K562 (cell line): ENCODE measurements at regions not wholly inside any gene's neighbourhood (a gene's known extent, or its start where the extent isn't known, plus 50 kb on each side); places are given as distances from the start of the nearest gene placed in this dataset.

Experiments
- ATAC-seq: fragments of 200-7000 bp; cut with Tn5 transposase; 3 replicates; pipeline ENCODE4 v1.9.1; 2020; ENCODE audit warnings: moderate library complexity
- BruUV-seq: library from RNA; stranded (reverse); fragments of 400-500 nt; replicated peaks from 2 replicates; lab custom pipeline; 2021; lab: Mats Ljungman, UMichigan
- CTCF ChIA-PET: fragments of 300-600 bp; formaldehyde crosslinking; extraction: SDS; loops from one replicate; lab custom pipeline; 2021; ENCODE audit warnings: low intra/inter-chr PET ratio; lab: Yijun Ruan, JAX
- POLR2A ChIA-PET: fragments of 300-600, 350-650 bp; sonication (Branson Sonifier 250); formaldehyde crosslinking; extraction: SDS; loops from one replicate; lab custom pipeline; 2021; ENCODE audit warnings: antibody characterized with exemption, inconsistent platforms; lab: Yijun Ruan, JAX
- DNase-seq, 4 experiments: peaks; one replicate each; pipeline versions ENCODE4 v3.0.0 to v3.0.0-alpha.2; 2011 to 2018; ENCODE audit warnings: low spot score in 3 of 4, mixed read lengths in 3 of 4; ENCODE audit errors: extremely low read depth in 1 of 4
- FAIRE-seq: peaks from 2 replicates; lab custom pipeline; 2011; peaks lifted over from hg19 to GRCh38; lab: Jason Lieb, UNC
- H2AFZ ChIP-seq: 2 replicates; pipeline ENCODE4 v1.6.0; 2011; ENCODE audit warnings: low read depth, low read length, control low read depth, inconsistent platforms
- H3K27ac ChIP-seq: fragments of 200-600 bp; 3 replicates; pipeline ENCODE4 v1.8.0; 2011; ENCODE audit warnings: low read depth, mild to moderate bottlenecking, control low read depth, inconsistent platforms, low read length, moderate library complexity, mixed read lengths; ENCODE audit errors: extremely low read depth
- H3K27me3 ChIP-seq, 2 experiments: fragments of 300-600 bp in 1 of 2; 2 replicates in 1 of 2; 3 replicates in 1 of 2; pipeline versions ENCODE4 v1.6.0 to v1.8.0; 2011; ENCODE audit warnings: inconsistent platforms in 2 of 2, low read length in 2 of 2, mild to moderate bottlenecking in 1 of 2, mixed read lengths in 1 of 2, moderate library complexity in 1 of 2; ENCODE audit not compliant: control insufficient read depth in 2 of 2, insufficient read depth in 2 of 2
- H3K36me3 ChIP-seq: fragments of 300-600 bp; 3 replicates; pipeline ENCODE4 v1.8.0; 2011; ENCODE audit warnings: mild to moderate bottlenecking, low read length, inconsistent platforms; ENCODE audit not compliant: control insufficient read depth, insufficient read depth
- H3K4me1 ChIP-seq, 2 experiments: fragments of 200-600 bp in 1 of 2; replicated peaks in 1 of 2; 2 replicates in 1 of 2; 3 replicates in 1 of 2; pipeline versions ENCODE4 v1.5.1 to v1.8.0; 2011; ENCODE audit warnings: inconsistent platforms in 2 of 2, low read length in 2 of 2, mild to moderate bottlenecking in 1 of 2, mixed read lengths in 1 of 2, moderate library complexity in 1 of 2; ENCODE audit not compliant: control insufficient read depth in 2 of 2, insufficient read depth in 2 of 2
- H3K4me2 ChIP-seq: 2 replicates; pipeline ENCODE4 v1.6.1; 2011; ENCODE audit warnings: low read length, control low read depth, inconsistent platforms, mixed read lengths; ENCODE audit not compliant: insufficient read depth
- H3K4me3 ChIP-seq: fragments of 200-600 bp; sonication (generic), shearing (Covaris generic); 2 replicates; pipeline ENCODE4 v1.5.1; 2016; ENCODE audit warnings: control low read depth, inconsistent platforms
- H3K79me2 ChIP-seq: fragments of 200-600 bp; 3 replicates; pipeline ENCODE4 v1.8.0; 2011; ENCODE audit warnings: low read length, inconsistent platforms; ENCODE audit not compliant: control insufficient read depth, insufficient read depth
- H3K9ac ChIP-seq, 2 experiments: 2 replicates each; pipeline versions ENCODE4 v1.6.0 to v1.6.1; 2011; ENCODE audit warnings: low read depth in 2 of 2, low read length in 2 of 2, control low read depth in 1 of 2, inconsistent platforms in 1 of 2, mild to moderate bottlenecking in 1 of 2, mixed read lengths in 1 of 2; ENCODE audit not compliant: insufficient read depth in 1 of 2
- H3K9me1 ChIP-seq: one replicate; pipeline ENCODE4 v1.6.0; 2011; ENCODE audit warnings: inconsistent platforms, mild to moderate bottlenecking, low read length, moderate library complexity; ENCODE audit not compliant: control insufficient read depth, insufficient read depth
- H3K9me3 ChIP-seq: replicated peaks from 2 replicates; pipeline ENCODE4 v1.5.1; 2011; ENCODE audit warnings: low read depth, low read length, inconsistent platforms; ENCODE audit not compliant: control insufficient read depth, insufficient read depth
- H4K20me1 ChIP-seq: replicated peaks from 2 replicates; pipeline ENCODE4 v1.6.1; 2011; ENCODE audit warnings: low read length, inconsistent platforms, mixed read lengths; ENCODE audit not compliant: control insufficient read depth, insufficient read depth
- CBFA2T2 ChIP-seq: fragments of 450-650 bp; conservative IDR thresholded peaks from 2 replicates; pipeline ENCODE4 v1.6.1; 2017; ENCODE audit warnings: mild to moderate bottlenecking
- CBX1 ChIP-seq: sonication (generic); IDR thresholded peaks from 2 replicates; pipeline ENCODE4 v1.6.1; 2016; ENCODE audit warnings: antibody characterized with exemption, low read depth, mild to moderate bottlenecking
- CREB3 ChIP-seq: fragments of 450-650 bp; conservative IDR thresholded peaks from 2 replicates; pipeline ENCODE4 v1.6.1; 2016; ENCODE audit warnings: missing genetic modification characterization, low read depth, mild to moderate bottlenecking, missing compliant biosample characterization, moderate library complexity
- DMBX1 ChIP-seq: fragments of 250-450 bp; sonication (Bioruptor Pico); IDR thresholded peaks from 2 replicates; pipeline ENCODE4 v1.8.0; 2022; ENCODE audit warnings: inconsistent platforms, mild to moderate bottlenecking, moderate library complexity, borderline replicate concordance
- HSF4 ChIP-seq: fragments of 250-450 bp; sonication (Bioruptor Pico); IDR thresholded peaks from 2 replicates; pipeline ENCODE4 v2.1.2; 2022; ENCODE audit warnings: mild to moderate bottlenecking, moderate library complexity, borderline replicate concordance
- NELFE ChIP-seq: IDR thresholded peaks from 2 replicates; pipeline ENCODE4 v1.6.1; 2011; ENCODE audit warnings: mild to moderate bottlenecking; ENCODE audit not compliant: insufficient read depth, insufficient read length
- NEUROD1 ChIP-seq: fragments of 150-350 bp; IDR thresholded peaks from 2 replicates; pipeline ENCODE4 v1.6.1; 2014; ENCODE audit warnings: borderline replicate concordance, low read length, low read depth; ENCODE audit not compliant: partially characterized antibody
- RUNX1 ChIP-seq: sonication (generic); IDR thresholded peaks from 2 replicates; pipeline ENCODE4 v1.6.1; 2016; ENCODE audit warnings: antibody characterized with exemption, low read depth
- TAF15 ChIP-seq: fragments of 200-400 bp; formaldehyde crosslinking; IDR thresholded peaks from 2 replicates; pipeline ENCODE4 v1.6.1; 2017; ENCODE audit warnings: mild to moderate bottlenecking, low read depth, low read length, moderate library complexity
- TOE1 ChIP-seq, 2 experiments: fragments of 450-650 bp in 1 of 2; sonication (generic) in 1 of 2; formaldehyde crosslinking in 1 of 2; IDR thresholded peaks; 2 replicates each; pipeline versions ENCODE4 v1.7.1 to v1.8.0; 2016 to 2022; ENCODE audit warnings: borderline replicate concordance in 2 of 2, mild to moderate bottlenecking in 2 of 2, antibody characterized with exemption in 1 of 2, inconsistent platforms in 1 of 2, low read depth in 1 of 2, missing genetic modification reagents in 1 of 2, moderate library complexity in 1 of 2
- ZKSCAN3 ChIP-seq: fragments of 250-450 bp; sonication (Bioruptor Pico); IDR thresholded peaks from 2 replicates; pipeline ENCODE4 v1.4.0; 2020
- ZNF444 ChIP-seq: fragments of 250-450 bp; sonication (Bioruptor Pico); IDR thresholded peaks from 2 replicates; pipeline ENCODE4 v1.4.0; 2020; ENCODE audit warnings: mild to moderate bottlenecking, moderate library complexity
- in situ Hi-C: fragments of 300-500 bp; cut with MboI; formaldehyde crosslinking; loops from 4 replicates; pipeline ENCODE4 v1.15.0; 2018; ENCODE audit warnings: inconsistent platforms, mixed read lengths
- intact Hi-C: fragments of 100-400 bp; cut with micrococcal nuclease; formaldehyde crosslinking; loops from 2 replicates; pipeline ENCODE4 v1.14.2; 2022
- TF ChIP-seq, protein P1 (sequence below): fragments of 450-650 bp; IDR thresholded peaks from 2 replicates; pipeline ENCODE4 v1.6.1; 2017; ENCODE audit warnings: antibody characterized with exemption

GRCh38 chr21:16840538-16840937 is 672.3 kb upstream of the CXADR start:
- ChIA-PET POLR2A (no interaction called here), CTCF (no interaction called here)
- Histone ChIP-seq H2AFZ (no peak overlapping the region), H3K4me1 (no peaks in the 10 kb centered on the region), H4K20me1 (no peaks in the 10 kb centered on the region), H3K27me3 (no peaks in the 10 kb centered on the region), H3K9me3 (no peaks in the 10 kb centered on the region), H3K4me2 (no peak overlapping the region), H3K9ac (no peak overlapping the region), H3K27ac (no peak overlapping the region), H3K4me3 (no peak overlapping the region), H3K9me1 (no peaks in the 10 kb centered on the region), H3K36me3 (no peaks in the 10 kb centered on the region), H3K79me2 (no peaks in the 10 kb centered on the region)
- no peak for DNase-seq
- in situ Hi-C loops (no loop called here), intact Hi-C loops (no loop called here)
- BruUV-seq, result no TSS peak
- ATAC-seq, result no peak
- no peak for FAIRE-seq
- TF ChIP-seq CREB3 (no peak), HSF4 (CRISPR knock-in tag) (no peak), CBX1 (no peak), ZNF444 (CRISPR knock-in tag) (no peak), RUNX1 (no peak), CBFA2T2 (no peak), DMBX1 (CRISPR knock-in tag) (no peak), TOE1 (IDR thresholded peaks at IDR 0.05; ENCODE audit: borderline replicate concordance) (no peak), TOE1 (CRISPR knock-in tag; IDR thresholded peaks at IDR 0.05; ENCODE audit: borderline replicate concordance, low read depth) (no peak), NEUROD1 (no peak), TAF15 (no peak), NELFE (no peak), ZKSCAN3 (CRISPR knock-in tag) (no peak)
- TF ChIP-seq, protein P1, sequence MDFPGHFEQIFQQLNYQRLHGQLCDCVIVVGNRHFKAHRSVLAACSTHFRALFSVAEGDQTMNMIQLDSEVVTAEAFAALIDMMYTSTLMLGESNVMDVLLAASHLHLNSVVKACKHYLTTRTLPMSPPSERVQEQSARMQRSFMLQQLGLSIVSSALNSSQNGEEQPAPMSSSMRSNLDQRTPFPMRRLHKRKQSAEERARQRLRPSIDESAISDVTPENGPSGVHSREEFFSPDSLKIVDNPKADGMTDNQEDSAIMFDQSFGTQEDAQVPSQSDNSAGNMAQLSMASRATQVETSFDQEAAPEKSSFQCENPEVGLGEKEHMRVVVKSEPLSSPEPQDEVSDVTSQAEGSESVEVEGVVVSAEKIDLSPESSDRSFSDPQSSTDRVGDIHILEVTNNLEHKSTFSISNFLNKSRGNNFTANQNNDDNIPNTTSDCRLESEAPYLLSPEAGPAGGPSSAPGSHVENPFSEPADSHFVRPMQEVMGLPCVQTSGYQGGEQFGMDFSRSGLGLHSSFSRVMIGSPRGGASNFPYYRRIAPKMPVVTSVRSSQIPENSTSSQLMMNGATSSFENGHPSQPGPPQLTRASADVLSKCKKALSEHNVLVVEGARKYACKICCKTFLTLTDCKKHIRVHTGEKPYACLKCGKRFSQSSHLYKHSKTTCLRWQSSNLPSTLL, result no peak
